Activated naive CD4-positive, alpha-beta T cell treated with anti-CD3 and anti-CD28 coated beads for 36 hours (primary cell): ENCODE measurements at regions not wholly inside any gene's neighbourhood (a gene's known extent, or its start where the extent isn't known, plus 50 kb on each side); places are given as distances from the start of the nearest gene placed in this dataset.

Source experiments
- CTCF ChIA-PET: fragments of 350-600 bp; sonication (Branson Sonifier 250); formaldehyde crosslinking; loops from one replicate; lab custom pipeline; 2021; ENCODE audit warnings: antibody characterized with exemption; lab: Charles Lee
- DNase-seq: peaks from one replicate; pipeline ENCODE4 v3.0.0-alpha.2; 2020
- H3K27ac Mint-ChIP-seq: one replicate; pipeline ENCODE4 v1.8.0; 2021; ENCODE audit warnings: mild to moderate bottlenecking, mixed read lengths
- H3K27me3 Mint-ChIP-seq: one replicate; pipeline ENCODE4 v1.8.0; 2021; ENCODE audit warnings: low read depth, mixed read lengths
- H3K36me3 Mint-ChIP-seq: one replicate; pipeline ENCODE4 v1.8.0; 2021; ENCODE audit warnings: low read depth, mixed read lengths
- H3K4me1 Mint-ChIP-seq: one replicate; pipeline ENCODE4 v1.8.0; 2021; ENCODE audit warnings: low read depth, mixed read lengths
- H3K4me3 Mint-ChIP-seq: one replicate; pipeline ENCODE4 v1.8.0; 2021; ENCODE audit warnings: mild to moderate bottlenecking, moderate library complexity, mixed read lengths
- H3K9me3 Mint-ChIP-seq: one replicate; pipeline ENCODE4 v1.8.0; 2021; ENCODE audit warnings: mixed read lengths
- intact Hi-C: fragments of 100-400 bp; cut with micrococcal nuclease; formaldehyde crosslinking; loops from one replicate; pipeline ENCODE4 v1.15.1; 2023

DNA sequence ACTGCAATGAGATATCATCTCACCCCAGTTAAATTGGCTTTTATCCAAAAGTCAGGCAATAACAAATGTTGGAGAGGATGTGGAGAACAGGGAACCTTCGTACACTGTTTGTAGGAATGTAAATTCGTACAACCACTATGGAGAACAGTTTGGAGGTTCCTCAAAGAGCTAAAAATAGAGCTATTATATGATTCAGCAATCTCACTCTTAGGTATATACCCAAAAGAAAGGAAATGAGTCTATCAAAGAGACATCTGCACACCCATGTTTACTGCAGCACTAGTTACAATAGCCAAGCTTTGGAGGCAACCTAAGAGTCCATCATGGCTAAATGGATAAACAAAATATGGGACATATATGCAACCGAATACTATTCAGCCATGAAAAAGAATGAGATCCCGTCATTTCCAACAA, 68.0 kb upstream of the HES1 start:
- CTCF ChIA-PET, result interaction anchor here (1.0 kb wide), 1 partner anchor 287 kb away, joined by 3 read pairs; no protein-coding TSS in a partner anchor
- Mint-ChIP-seq H3K4me1 (peaks cover 22% of the 10 kb centered on the region), H3K27me3 (peaks cover 13% of the 10 kb centered on the region), H3K27ac (no peak overlapping the region), H3K4me3 (no peak overlapping the region), H3K36me3 (no peaks in the 10 kb centered on the region), H3K9me3 (no peaks in the 10 kb centered on the region)
- no peak for DNase-seq
- intact Hi-C loops, result no loop called here

DNA sequence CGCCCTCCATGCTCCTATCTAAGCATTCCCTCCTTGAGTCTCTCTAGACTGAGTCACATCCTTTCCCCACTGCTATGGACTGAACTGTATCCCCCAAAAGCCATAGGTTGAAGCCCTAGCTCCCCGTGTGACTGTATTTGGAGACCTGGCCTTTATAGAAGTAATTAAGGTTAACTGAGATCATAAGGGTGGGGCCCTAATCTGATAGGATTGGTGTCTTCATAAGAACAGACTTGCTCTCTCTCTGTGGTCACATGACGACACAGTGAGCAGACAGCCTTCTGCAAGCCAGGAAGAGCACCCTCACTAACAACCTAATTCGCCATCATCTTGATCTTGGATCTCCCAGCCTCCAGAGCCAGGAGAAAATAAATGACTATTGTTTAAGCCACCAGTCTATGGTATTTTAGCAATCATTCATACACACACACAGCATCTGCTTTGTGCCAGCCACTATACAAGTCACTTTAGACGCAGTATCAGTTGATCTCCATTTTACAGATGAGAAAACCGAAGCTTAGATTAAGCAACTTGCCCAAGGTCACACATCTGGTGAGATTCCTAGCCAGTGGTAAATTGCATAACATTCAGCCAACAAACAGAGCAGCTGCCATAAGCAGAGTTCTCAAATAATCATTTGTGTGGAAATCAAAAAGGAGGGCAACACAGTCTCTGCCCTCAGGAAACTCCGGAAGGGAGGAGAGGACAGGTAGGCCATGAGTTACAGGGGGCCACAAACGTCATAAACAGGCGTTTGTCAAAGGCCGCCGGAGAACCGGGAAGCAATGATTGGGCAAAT, 66.3 kb upstream of the HES1 start:
- intact Hi-C loops, result loop anchor here (1.0 to 2.0 kb wide), 4 partner anchors 66 to 327 kb away; no protein-coding TSS in a partner anchor
- no peaks in the 10 kb centered on the region for H3K9me3 Mint-ChIP-seq
- peak overlapping the region; percentile 44 for H3K4me3 Mint-ChIP-seq
- no peaks in the 10 kb centered on the region for H3K36me3 Mint-ChIP-seq
- H3K4me1 Mint-ChIP-seq, result peaks cover 22% of the 10 kb centered on the region
- H3K27me3 Mint-ChIP-seq, result peaks cover 16% of the 10 kb centered on the region
- no peak for DNase-seq
- CTCF ChIA-PET, result interaction anchor here (0.6 kb wide), 1 partner anchor 10 kb away, joined by 3 read pairs; no protein-coding TSS in a partner anchor
- H3K27ac Mint-ChIP-seq, result no peak overlapping the region

DNA sequence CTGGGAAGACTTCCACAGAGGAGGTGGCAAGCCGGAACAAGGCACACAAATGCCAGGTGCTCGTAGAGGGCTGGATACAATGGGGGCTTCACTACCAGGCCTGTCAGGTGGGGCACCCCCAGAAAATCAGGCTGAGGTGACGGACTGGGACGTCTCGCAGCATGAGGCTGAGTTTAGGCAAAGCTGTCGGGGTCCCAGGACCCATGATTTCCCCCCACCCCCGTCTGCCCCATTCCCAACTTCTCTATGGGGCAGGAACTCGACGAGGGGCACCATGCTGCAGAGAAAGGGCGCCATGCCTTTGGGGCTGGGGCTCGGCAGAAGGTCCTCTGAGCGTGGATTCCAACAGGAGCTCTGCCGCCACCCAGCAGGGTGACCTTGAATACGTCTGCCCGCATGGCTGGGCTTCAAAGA, 65.7 kb upstream of the HES1 start:
- no peak for DNase-seq
- Mint-ChIP-seq H3K27me3 (peaks cover 18% of the 10 kb centered on the region), H3K9me3 (no peaks in the 10 kb centered on the region), H3K27ac (no peak overlapping the region), H3K4me3 (peak overlapping the region; percentile 57), H3K36me3 (no peaks in the 10 kb centered on the region), H3K4me1 (peaks cover 22% of the 10 kb centered on the region)
- CTCF ChIA-PET, result no interaction called here
- intact Hi-C loops, result loop anchor here (1.0 to 2.0 kb wide), 4 partner anchors 65 to 326 kb away; no protein-coding TSS in a partner anchor

DNA sequence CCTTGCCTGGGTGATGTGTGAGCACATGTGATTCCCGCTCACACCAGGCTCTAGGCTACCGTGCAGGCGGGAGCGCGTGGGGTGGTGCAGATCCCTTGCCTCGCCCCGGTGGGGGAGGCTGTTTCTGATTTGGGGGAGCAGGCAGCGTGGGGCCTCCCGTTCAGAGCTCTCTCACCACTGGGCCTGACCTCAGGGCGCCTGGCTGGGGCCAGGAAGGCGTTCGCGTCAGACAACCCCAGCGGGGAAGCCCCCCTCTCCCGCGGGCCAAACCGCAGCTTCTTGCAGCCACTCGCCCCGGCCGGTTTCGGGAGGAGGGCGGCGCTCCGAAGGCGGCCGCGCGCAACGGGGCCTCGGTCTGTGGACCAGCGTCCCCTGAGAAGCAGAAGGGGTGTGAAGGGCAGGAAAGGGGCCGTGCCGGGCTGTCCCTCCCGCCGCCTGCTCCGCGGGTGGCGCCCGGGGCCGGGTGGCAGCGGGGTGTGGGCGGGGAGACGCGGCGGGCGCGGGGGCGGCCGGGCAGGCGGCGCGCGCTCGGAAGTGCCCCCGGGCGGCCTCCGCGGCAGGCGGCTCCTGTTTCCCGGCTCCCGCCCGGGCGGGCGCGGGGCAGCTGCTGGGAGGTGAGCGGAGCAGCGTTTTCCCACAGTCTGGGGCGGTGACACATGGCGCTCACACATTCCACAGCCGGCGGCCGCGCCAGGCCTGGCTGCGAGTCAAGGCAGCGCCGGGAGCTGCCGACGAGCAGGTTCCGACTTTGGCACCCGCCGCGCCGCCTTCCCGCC, 65.1 kb upstream of the HES1 start:
- peaks cover 22% of the 10 kb centered on the region for H3K4me1 Mint-ChIP-seq
- CTCF ChIA-PET, result no interaction called here
- DNase-seq, result peak; percentile 88
- H3K4me3 Mint-ChIP-seq, result peak overlapping the region; percentile 57
- H3K36me3 Mint-ChIP-seq, result no peaks in the 10 kb centered on the region
- intact Hi-C loops, result loop anchor here (1.0 to 2.0 kb wide), 5 partner anchors 13 to 325 kb away; no protein-coding TSS in a partner anchor
- no peak overlapping the region for H3K27ac Mint-ChIP-seq
- peaks cover 19% of the 10 kb centered on the region for H3K27me3 Mint-ChIP-seq
- H3K9me3 Mint-ChIP-seq, result no peaks in the 10 kb centered on the region

DNA sequence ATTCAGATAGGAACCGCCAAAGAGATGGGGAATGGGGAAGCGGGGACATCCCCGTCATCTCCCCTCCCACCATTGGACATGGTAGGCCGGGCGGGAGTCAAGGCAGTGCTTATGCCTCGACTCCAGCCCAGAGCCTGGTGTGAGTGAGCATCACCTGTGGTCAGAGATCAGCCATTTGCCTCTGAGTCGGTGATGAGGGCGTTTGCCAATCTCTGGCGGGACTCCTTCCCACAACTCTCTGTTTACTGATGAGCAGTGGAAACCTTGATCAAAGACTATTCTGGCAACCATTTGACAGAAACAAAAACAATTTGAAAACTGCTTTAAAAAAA, 63.9 kb upstream of the HES1 start:
- no peaks in the 10 kb centered on the region for H3K36me3 Mint-ChIP-seq
- DNase-seq, result peak; percentile 16
- peaks cover 19% of the 10 kb centered on the region for H3K27me3 Mint-ChIP-seq
- H3K9me3 Mint-ChIP-seq, result no peaks in the 10 kb centered on the region
- H3K4me1 Mint-ChIP-seq, result peaks cover 22% of the 10 kb centered on the region
- intact Hi-C loops, result no loop called here
- no peak overlapping the region for H3K27ac Mint-ChIP-seq
- CTCF ChIA-PET, result interaction anchor here (1.0 kb wide), 1 partner anchor 13 kb away, joined by 3 read pairs; no protein-coding TSS in a partner anchor
- H3K4me3 Mint-ChIP-seq, result no peak overlapping the region

DNA sequence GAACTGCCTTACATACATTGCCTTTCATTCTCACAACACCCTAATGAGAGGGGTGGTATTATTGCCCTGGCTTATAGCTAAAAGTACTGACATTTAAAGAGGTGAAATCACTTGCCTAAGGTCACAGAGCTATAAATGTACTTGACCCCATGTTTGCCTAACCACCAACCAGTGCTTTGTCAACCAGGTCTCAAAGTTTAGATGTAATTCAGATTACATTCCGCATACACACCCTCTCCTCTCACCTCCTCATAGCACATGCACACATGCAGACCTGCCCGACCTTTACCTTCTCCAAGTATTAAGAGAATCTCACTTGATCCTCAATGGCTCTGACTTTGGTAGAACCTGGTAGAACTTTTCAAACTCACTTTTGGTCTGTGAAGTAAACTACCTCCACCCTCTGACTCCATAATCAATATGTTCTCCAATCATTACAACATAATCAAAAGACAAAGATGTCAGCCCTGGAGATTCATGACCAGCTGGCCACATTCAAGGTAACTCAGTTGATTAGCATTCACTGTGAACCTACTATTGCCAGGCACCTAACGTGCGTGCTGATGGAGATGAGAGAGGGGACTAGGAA, 63.2 kb upstream of the HES1 start:
- Mint-ChIP-seq H3K27me3 (peaks cover 22% of the 10 kb centered on the region), H3K4me1 (peaks cover 22% of the 10 kb centered on the region), H3K4me3 (no peak overlapping the region), H3K27ac (no peak overlapping the region), H3K36me3 (no peaks in the 10 kb centered on the region), H3K9me3 (no peaks in the 10 kb centered on the region)
- no peak for DNase-seq
- CTCF ChIA-PET, result interaction anchor here (0.5 to 1.0 kb wide), 2 partner anchors 12 to 72 kb away, joined by 3 read pairs; no protein-coding TSS in a partner anchor
- intact Hi-C loops, result no loop called here

DNA sequence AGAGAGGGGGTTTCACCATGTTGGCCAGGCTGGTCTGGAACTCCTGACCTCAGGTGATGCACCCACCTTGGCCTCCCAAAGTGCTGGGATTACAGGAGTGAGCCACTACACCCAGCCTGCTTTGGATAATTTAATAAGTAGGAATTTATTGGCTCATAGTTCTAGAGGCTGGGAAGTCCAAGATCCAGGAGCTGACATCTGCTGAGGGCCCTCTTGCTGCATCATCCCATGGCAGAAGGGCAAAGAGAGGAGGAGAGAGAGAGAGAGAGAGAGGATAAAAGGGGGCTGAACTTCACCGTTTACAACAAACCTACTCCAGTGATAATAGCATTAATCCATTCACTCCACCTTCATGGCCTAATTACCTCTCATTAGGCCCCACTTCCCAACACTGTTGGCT, 62.0 kb upstream of the HES1 start:
- Mint-ChIP-seq H3K27me3 (peaks cover 20% of the 10 kb centered on the region), H3K4me1 (peaks cover 15% of the 10 kb centered on the region), H3K27ac (no peak overlapping the region), H3K36me3 (no peaks in the 10 kb centered on the region), H3K4me3 (no peak overlapping the region), H3K9me3 (no peaks in the 10 kb centered on the region)
- intact Hi-C loops, result no loop called here
- DNase-seq, result no peak
- CTCF ChIA-PET, result no interaction called here

DNA sequence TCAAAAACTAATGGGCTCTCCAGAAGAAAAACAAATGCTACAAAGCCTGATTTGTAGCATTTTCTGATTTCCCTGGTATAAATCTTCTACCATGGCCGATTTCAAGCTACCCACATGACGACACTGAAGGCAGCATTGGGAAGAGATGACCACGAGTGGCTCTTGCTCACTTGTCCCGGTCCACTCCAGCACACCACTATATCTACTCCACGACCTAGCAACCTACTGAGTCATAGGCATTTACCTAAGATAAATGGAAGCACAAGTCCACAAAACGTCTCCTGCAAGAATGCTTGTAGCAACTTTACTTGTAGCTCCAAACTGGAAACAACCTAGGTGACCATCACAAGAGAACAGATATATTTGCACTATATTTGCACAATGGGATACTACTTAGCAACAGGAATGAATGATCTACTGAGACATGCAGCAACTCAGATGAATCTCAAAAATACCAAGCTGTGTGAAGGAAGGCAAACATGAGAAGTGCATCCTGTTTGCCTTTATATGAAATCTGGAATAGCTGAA, 60.8 kb upstream of the HES1 start:
- no peak overlapping the region for H3K4me3 Mint-ChIP-seq
- peaks cover 18% of the 10 kb centered on the region for H3K27me3 Mint-ChIP-seq
- DNase-seq, result no peak
- H3K9me3 Mint-ChIP-seq, result no peaks in the 10 kb centered on the region
- no peak overlapping the region for H3K27ac Mint-ChIP-seq
- CTCF ChIA-PET, result interaction anchor here (0.5 kb wide), 1 partner anchor 51 kb away, joined by 5 read pairs; no protein-coding TSS in a partner anchor
- H3K36me3 Mint-ChIP-seq, result no peaks in the 10 kb centered on the region
- H3K4me1 Mint-ChIP-seq, result peaks cover 8% of the 10 kb centered on the region
- intact Hi-C loops, result no loop called here

DNA sequence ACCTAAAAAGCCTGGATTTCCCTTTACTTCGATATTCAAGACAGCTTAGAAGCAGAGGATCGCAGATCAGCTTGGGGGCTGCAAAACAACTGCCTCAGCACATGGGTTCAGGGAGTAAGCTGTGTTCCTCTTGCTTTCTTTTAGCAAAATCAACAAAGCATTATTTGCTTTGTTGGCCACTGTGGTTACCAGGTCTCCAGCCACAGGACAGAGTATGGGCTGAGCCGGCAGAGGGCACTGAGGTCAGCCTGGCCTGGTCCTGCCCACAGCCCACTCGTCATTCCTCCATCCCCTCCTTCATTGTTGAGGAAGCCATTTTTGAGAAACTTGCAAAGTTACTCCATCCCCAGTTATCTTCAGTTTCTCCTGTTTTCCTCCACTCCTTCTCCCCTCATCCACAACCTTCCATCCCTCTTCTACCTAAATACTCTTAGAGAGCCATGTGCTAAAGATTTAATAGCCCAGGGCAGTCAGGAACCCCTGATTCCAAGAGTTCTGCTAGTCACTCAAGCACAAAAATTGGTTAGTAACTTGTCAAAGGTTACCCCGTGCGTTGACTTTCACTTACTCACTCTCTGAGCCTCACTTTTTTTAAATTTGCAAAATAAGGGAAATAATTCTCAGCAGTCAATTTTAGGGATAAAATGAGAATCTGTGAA, 60.0 kb upstream of the HES1 start:
- Mint-ChIP-seq H3K27me3 (peaks cover 20% of the 10 kb centered on the region), H3K4me3 (no peak overlapping the region), H3K4me1 (peaks cover 5% of the 10 kb centered on the region), H3K9me3 (no peaks in the 10 kb centered on the region), H3K27ac (no peak overlapping the region), H3K36me3 (no peaks in the 10 kb centered on the region)
- intact Hi-C loops, result no loop called here
- DNase-seq, result no peak
- CTCF ChIA-PET, result no interaction called here

DNA sequence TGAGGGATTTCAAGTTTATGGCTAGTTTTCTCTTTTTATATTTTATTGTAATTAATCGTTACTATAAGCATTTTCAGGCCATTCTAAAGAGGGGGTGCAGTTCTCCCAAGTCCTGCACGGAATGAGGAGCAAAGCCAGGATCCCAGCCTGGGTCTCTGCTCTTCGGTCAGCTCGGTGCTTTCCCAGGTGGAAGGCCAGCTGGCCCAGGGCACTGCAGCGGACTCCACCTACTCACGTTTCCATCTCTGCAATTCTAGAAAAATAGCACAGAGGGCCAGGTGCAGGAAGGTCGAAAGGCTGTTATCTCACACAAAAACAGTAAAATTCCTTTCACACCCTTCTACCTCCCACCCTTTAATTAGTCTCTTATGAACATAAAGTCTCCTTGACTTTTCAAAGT, 59.5 kb upstream of the HES1 start:
- Mint-ChIP-seq H3K4me1 (peaks cover 3% of the 10 kb centered on the region), H3K4me3 (no peak overlapping the region), H3K36me3 (no peaks in the 10 kb centered on the region), H3K27ac (no peak overlapping the region), H3K27me3 (peaks cover 18% of the 10 kb centered on the region), H3K9me3 (no peaks in the 10 kb centered on the region)
- intact Hi-C loops, result no loop called here
- DNase-seq, result no peak
- CTCF ChIA-PET, result no interaction called here

DNA sequence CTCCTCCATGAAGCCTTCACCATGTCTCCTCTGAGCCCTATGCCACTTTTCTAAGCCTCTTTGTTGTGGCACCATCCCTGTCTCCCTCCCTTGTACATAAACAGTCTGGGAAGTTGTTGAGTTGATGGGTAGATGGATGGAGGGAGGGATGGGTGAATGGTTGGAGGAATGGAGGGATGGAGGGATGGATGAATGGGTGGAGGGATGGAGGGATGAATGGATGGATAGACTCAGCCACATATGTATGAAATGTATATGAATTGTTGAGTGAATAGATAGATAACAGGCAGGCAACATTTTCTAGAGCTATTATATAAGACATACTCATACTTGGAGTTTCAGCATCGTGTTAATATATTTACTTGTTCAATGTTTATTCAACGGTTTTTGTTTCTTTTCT, 58.3 kb upstream of the HES1 start:
- CTCF ChIA-PET, result no interaction called here
- Mint-ChIP-seq H3K27ac (no peak overlapping the region), H3K4me3 (no peak overlapping the region)

More for the DNA sequence above, 58.3 kb upstream of the HES1 start:
- DNase-seq, result no peak
- intact Hi-C loops, result no loop called here
- no peaks in the 10 kb centered on the region for H3K4me1 Mint-ChIP-seq
- H3K36me3 Mint-ChIP-seq, result no peaks in the 10 kb centered on the region
- peaks cover 15% of the 10 kb centered on the region for H3K27me3 Mint-ChIP-seq
- no peaks in the 10 kb centered on the region for H3K9me3 Mint-ChIP-seq
